Trophoblast cell (in vitro differentiated cells and primary cell): ENCODE measurements at regions not wholly inside any gene's neighbourhood (a gene's known extent, or its start where the extent isn't known, plus 50 kb on each side); places are given as distances from the start of the nearest gene placed in this dataset.

Source experiments
- DNase-seq, 2 donors: peaks; one replicate each; pipeline ENCODE4 v3.0.0-alpha.2; 2016
- H2AFZ ChIP-seq: 2 replicates; pipeline ENCODE4 v1.6.1; 2013; ENCODE audit warnings: low read length, moderate library complexity, mild to moderate bottlenecking; ENCODE audit not compliant: insufficient read depth, poor library complexity
- H2AK5ac ChIP-seq: 2 replicates; pipeline ENCODE4 v1.6.1; 2013; ENCODE audit warnings: mild to moderate bottlenecking, low read length
- H2BK120ac ChIP-seq: 2 replicates; pipeline ENCODE4 v1.6.1; 2013; ENCODE audit warnings: low read length, mild to moderate bottlenecking, moderate library complexity; ENCODE audit not compliant: insufficient read depth, poor library complexity
- H2BK12ac ChIP-seq: 2 replicates; pipeline ENCODE4 v1.6.1; 2013; ENCODE audit warnings: mild to moderate bottlenecking, low read length, moderate library complexity
- H2BK5ac ChIP-seq: 2 replicates; pipeline ENCODE4 v1.6.1; 2013; ENCODE audit warnings: low read length, low read depth, moderate library complexity, mild to moderate bottlenecking; ENCODE audit not compliant: poor library complexity
- H3K14ac ChIP-seq: 2 replicates; pipeline ENCODE4 v1.6.1; 2013; ENCODE audit warnings: mild to moderate bottlenecking, low read length
- H3K18ac ChIP-seq: 2 replicates; pipeline ENCODE4 v1.6.1; 2013; ENCODE audit warnings: mild to moderate bottlenecking, low read length
- H3K23ac ChIP-seq: 2 replicates; pipeline ENCODE4 v1.6.1; 2013; ENCODE audit warnings: low read length
- H3K27ac ChIP-seq: 2 replicates; pipeline ENCODE4 v1.5.1; 2013; ENCODE audit warnings: low read depth, mild to moderate bottlenecking, inconsistent platforms, low read length, moderate library complexity
- H3K27me3 ChIP-seq: 2 replicates; pipeline ENCODE4 v1.6.1; 2013; ENCODE audit warnings: inconsistent platforms, mild to moderate bottlenecking, low read length, moderate library complexity; ENCODE audit not compliant: insufficient read depth
- H3K36me3 ChIP-seq, 2 experiments: 1 replicate in 1 of 2; 2 replicates in 1 of 2; pipeline ENCODE4 v1.6.1; 2013; ENCODE audit warnings: low read length in 2 of 2, mild to moderate bottlenecking in 2 of 2, moderate library complexity in 1 of 2; ENCODE audit not compliant: insufficient read depth in 2 of 2, control insufficient read depth in 1 of 2
- H3K4ac ChIP-seq: 2 replicates; pipeline ENCODE4 v1.6.1; 2013; ENCODE audit warnings: low read depth, mild to moderate bottlenecking, low read length, moderate library complexity
- H3K4me1 ChIP-seq, 2 experiments: 1 replicate in 1 of 2; 2 replicates in 1 of 2; pipeline ENCODE4 v1.6.1; 2013; ENCODE audit warnings: low read length in 2 of 2, mild to moderate bottlenecking in 2 of 2, moderate library complexity in 1 of 2; ENCODE audit not compliant: insufficient read depth in 2 of 2, control insufficient read depth in 1 of 2
- H3K4me2 ChIP-seq: 2 replicates; pipeline ENCODE4 v1.6.1; 2013; ENCODE audit warnings: inconsistent platforms, mild to moderate bottlenecking, low read length, moderate library complexity
- H3K4me3 ChIP-seq: 2 replicates; pipeline ENCODE4 v1.5.1; 2013; ENCODE audit warnings: mild to moderate bottlenecking, low read depth, low read length, inconsistent platforms
- H3K79me1 ChIP-seq: one replicate; pipeline ENCODE4 v1.6.1; 2013; ENCODE audit warnings: low read length
- H3K79me2 ChIP-seq: 2 replicates; pipeline ENCODE4 v1.6.1; 2013; ENCODE audit warnings: low read length, mild to moderate bottlenecking; ENCODE audit not compliant: control insufficient read depth, insufficient read depth, poor library complexity
- H3K9ac ChIP-seq: 2 replicates; pipeline ENCODE4 v1.6.1; 2013; ENCODE audit warnings: mild to moderate bottlenecking, low read length
- H3K9me3 ChIP-seq: 2 replicates; pipeline ENCODE4 v1.6.1; 2013; ENCODE audit warnings: low read depth, mild to moderate bottlenecking, control low read depth, inconsistent platforms, low read length; ENCODE audit not compliant: insufficient read depth
- H4K12ac ChIP-seq: 2 replicates; pipeline ENCODE4 v1.6.1; 2013; ENCODE audit warnings: low read depth, mild to moderate bottlenecking, low read length, moderate library complexity
- H4K8ac ChIP-seq: 2 replicates; pipeline ENCODE4 v1.6.1; 2013; ENCODE audit warnings: low read depth, mild to moderate bottlenecking, low read length, moderate library complexity
- H4K91ac ChIP-seq: one replicate; pipeline ENCODE4 v1.6.1; 2013; ENCODE audit warnings: low read depth, mild to moderate bottlenecking, low read length, moderate library complexity
- WGBS: extraction: QIAGEN DNeasy Blood & Tissue Kit; methylation state at CpG from one replicate; pipeline ENCODE4 v1.1.7; 2013; ENCODE audit warnings: missing lambda C conversion rate; ENCODE audit not compliant: insufficient read length, insufficient coverage; ENCODE audit errors: extremely low coverage; 5-methylcytosine and 5-hydroxymethylcytosine counted together

- Histone ChIP-seq H3K14ac (no peak overlapping the region), H3K9me3 (no peaks in the 10 kb centered on the region), H3K79me1 (peaks cover 1% of the 10 kb centered on the region), H3K9ac (no peak overlapping the region), H3K18ac (no peak overlapping the region), H3K4ac (no peak overlapping the region), H3K4me2 (no peak overlapping the region), H3K4me1 (no peaks in the 10 kb centered on the region), H2BK120ac (no peak overlapping the region), H3K4me3 (no peak overlapping the region), H4K91ac (no peak overlapping the region), H2AK5ac (no peak overlapping the region), H4K12ac (no peak overlapping the region), H3K79me2 (no peaks in the 10 kb centered on the region), H2BK12ac (no peak overlapping the region), H2AFZ (no peak overlapping the region), H3K27ac (no peak overlapping the region), H3K27me3 (no peaks in the 10 kb centered on the region), H3K23ac (no peak overlapping the region), H2BK5ac (no peak overlapping the region), H4K8ac (no peak overlapping the region), H3K36me3 (no peaks in the 10 kb centered on the region)
- no peak for DNase-seq
- no CpG with 5 or more reads among the region's 2 CpGs for WGBS
Observed at GRCh38 chr7:25780904-25781303, 371.1 kb upstream of the NFE2L3 start.

- Histone ChIP-seq H3K4ac (no peak overlapping the region), H2AFZ (no peak overlapping the region), H3K79me2 (no peaks in the 10 kb centered on the region)
Observed at GRCh38 chr7:25781704-25782103, 370.3 kb upstream of the NFE2L3 start.

GRCh38 chr7:25786936-25787335 is 365.1 kb upstream of the NFE2L3 start:
- no peaks in the 10 kb centered on the region for H3K9me3 ChIP-seq
- H3K18ac ChIP-seq = no peak overlapping the region
- WGBS = no CpG with 5 or more reads among the region's 1 CpG

More at GRCh38 chr7:25781704-25782103, 370.3 kb upstream of the NFE2L3 start:
- Histone ChIP-seq H3K36me3 (no peaks in the 10 kb centered on the region), H3K18ac (no peak overlapping the region), H3K14ac (no peak overlapping the region), H3K4me2 (no peak overlapping the region), H3K23ac (no peak overlapping the region), H3K9me3 (no peaks in the 10 kb centered on the region), H3K79me1 (no peaks in the 10 kb centered on the region), H3K27ac (no peak overlapping the region), H4K91ac (no peak overlapping the region), H2BK5ac (no peak overlapping the region), H4K8ac (no peak overlapping the region), H2BK12ac (no peak overlapping the region), H2BK120ac (no peak overlapping the region), H3K4me1 (no peaks in the 10 kb centered on the region), H4K12ac (no peak overlapping the region), H2AK5ac (no peak overlapping the region), H3K27me3 (no peaks in the 10 kb centered on the region), H3K4me3 (no peak overlapping the region), H3K9ac (no peak overlapping the region)
- WGBS = no CpG with 5 or more reads among the region's 1 CpG
- no peak for DNase-seq

DNA sequence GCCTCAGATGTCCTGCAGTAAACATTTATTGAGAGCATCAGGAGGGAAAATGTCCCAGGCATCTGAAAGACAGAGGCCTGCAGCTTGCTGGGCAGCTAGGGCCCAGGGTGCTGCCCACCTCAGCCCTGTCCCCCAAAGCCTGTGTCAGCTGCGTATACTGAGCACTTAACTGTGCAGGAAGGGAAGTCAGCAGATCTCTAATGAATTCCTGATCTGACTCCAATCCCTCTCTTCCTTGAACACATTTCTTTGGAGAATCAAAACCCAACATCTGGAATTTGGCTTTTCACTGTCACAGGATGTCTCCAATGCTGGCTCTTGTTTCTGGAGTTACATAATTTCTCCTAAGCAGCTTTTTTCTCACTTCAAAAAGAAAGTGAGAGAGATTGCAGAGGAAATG is 364.7 kb upstream of the NFE2L3 start:
- H3K9me3 ChIP-seq = no peaks in the 10 kb centered on the region
- H2BK12ac ChIP-seq = peak overlapping the region; percentile 71
- H3K27me3 ChIP-seq = no peaks in the 10 kb centered on the region
- H3K18ac ChIP-seq = no peak overlapping the region
- no peak overlapping the region for H3K4me2 ChIP-seq
- no peak overlapping the region for H2AFZ ChIP-seq
- no peak overlapping the region for H3K14ac ChIP-seq
- H3K4me1 ChIP-seq = peaks cover 2 to 5% of the 10 kb centered on the region in 2 experiments
- no peak overlapping the region for H3K9ac ChIP-seq
- H3K4me3 ChIP-seq = no peak overlapping the region
- H3K36me3 ChIP-seq = no peaks in the 10 kb centered on the region
- H4K91ac ChIP-seq = no peak overlapping the region
- no peak overlapping the region for H3K4ac ChIP-seq
- peaks cover 2% of the 10 kb centered on the region for H3K79me1 ChIP-seq
- H2AK5ac ChIP-seq = no peak overlapping the region
- no peak overlapping the region for H2BK120ac ChIP-seq
- H3K79me2 ChIP-seq = no peaks in the 10 kb centered on the region
- peak overlapping the region; percentile 63 for H4K8ac ChIP-seq
- no peak overlapping the region for H3K23ac ChIP-seq
- H2BK5ac ChIP-seq = no peak overlapping the region
- DNase-seq = no peak
- WGBS = no CpG with 5 or more reads among the region's 1 CpG
- no peak overlapping the region for H4K12ac ChIP-seq
- H3K27ac ChIP-seq = no peak overlapping the region

More at GRCh38 chr7:25786936-25787335, 365.1 kb upstream of the NFE2L3 start:
- Histone ChIP-seq H3K9ac (no peak overlapping the region), H3K27ac (no peak overlapping the region), H3K4ac (no peak overlapping the region), H2BK5ac (no peak overlapping the region), H4K12ac (no peak overlapping the region), H3K36me3 (no peaks in the 10 kb centered on the region), H2BK120ac (no peak overlapping the region), H2AK5ac (no peak overlapping the region), H4K8ac (no peak overlapping the region), H2BK12ac (no peak overlapping the region), H3K23ac (no peak overlapping the region), H3K4me3 (no peak overlapping the region), H3K4me2 (no peak overlapping the region), H3K27me3 (no peaks in the 10 kb centered on the region), H3K79me2 (no peaks in the 10 kb centered on the region), H3K14ac (no peak overlapping the region), H3K4me1 (peaks cover 2 to 5% of the 10 kb centered on the region in 2 experiments), H3K79me1 (peaks cover 2% of the 10 kb centered on the region), H4K91ac (no peak overlapping the region), H2AFZ (no peak overlapping the region)
- DNase-seq = no peak
